H9 (cell line): ENCODE measurements at regions not wholly inside any gene's neighbourhood (a gene's known extent, or its start where the extent isn't known, plus 50 kb on each side); places are given as distances from the start of the nearest gene placed in this dataset.

Experiments
- DNase-seq: peaks from one replicate; pipeline ENCODE4 v3.0.0-alpha.2; 2017
- H2AFZ ChIP-seq: one replicate; pipeline ENCODE4 v1.6.1; 2013; ENCODE audit warnings: mild to moderate bottlenecking, low read length, control low read depth, moderate library complexity
- H2AK5ac ChIP-seq: 2 replicates; pipeline ENCODE4 v1.6.1; 2013; ENCODE audit warnings: low read length, control low read depth, mixed read lengths; ENCODE audit not compliant: insufficient read length
- H2BK120ac ChIP-seq: one replicate; pipeline ENCODE4 v1.6.1; 2013; ENCODE audit warnings: low read depth, mild to moderate bottlenecking, low read length, control low read depth, inconsistent platforms; ENCODE audit not compliant: poor library complexity, severe bottlenecking
- H2BK12ac ChIP-seq: 2 replicates; pipeline ENCODE4 v1.6.1; 2013; ENCODE audit warnings: low read length, control low read depth, mixed read lengths, low read depth; ENCODE audit not compliant: insufficient read length
- H2BK15ac ChIP-seq: 2 replicates; pipeline ENCODE4 v1.6.1; 2013; ENCODE audit warnings: low read depth, low read length, control low read depth
- H2BK20ac ChIP-seq: one replicate; pipeline ENCODE4 v1.6.1; 2013; ENCODE audit warnings: low read depth, mild to moderate bottlenecking, low read length, control low read depth, inconsistent platforms; ENCODE audit not compliant: poor library complexity, severe bottlenecking
- H2BK5ac ChIP-seq: 2 replicates; pipeline ENCODE4 v1.6.1; 2013; ENCODE audit warnings: low read length, control low read depth, mixed read lengths; ENCODE audit not compliant: insufficient read length
- H3K14ac ChIP-seq: 2 replicates; pipeline ENCODE4 v1.6.1; 2013; ENCODE audit warnings: low read length, control low read depth; ENCODE audit not compliant: insufficient read depth
- H3K18ac ChIP-seq: 2 replicates; pipeline ENCODE4 v1.6.1; 2013; ENCODE audit warnings: low read depth, mild to moderate bottlenecking, mixed read lengths, low read length, control low read depth; ENCODE audit not compliant: insufficient read length
- H3K23ac ChIP-seq: 2 replicates; pipeline ENCODE4 v1.6.1; 2013; ENCODE audit warnings: low read length, control low read depth, mixed read lengths, low read depth; ENCODE audit not compliant: insufficient read length
- H3K23me2 ChIP-seq: 2 replicates; pipeline ENCODE4 v1.6.1; 2013; ENCODE audit warnings: low read depth, mild to moderate bottlenecking, mixed read lengths, low read length, control low read depth; ENCODE audit not compliant: insufficient read length, poor library complexity, severe bottlenecking
- H3K27ac ChIP-seq: 2 replicates; pipeline ENCODE4 v1.5.1; 2013; ENCODE audit warnings: low read length, control low read depth, mixed read lengths, low read depth; ENCODE audit not compliant: insufficient read length
- H3K27me3 ChIP-seq: 2 replicates; pipeline ENCODE4 v1.6.1; 2013; ENCODE audit warnings: low read length, control low read depth, inconsistent platforms; ENCODE audit not compliant: insufficient read depth
- H3K4ac ChIP-seq: 2 replicates; pipeline ENCODE4 v1.6.1; 2013; ENCODE audit warnings: low read depth, mild to moderate bottlenecking, control low read depth, inconsistent platforms, low read length, moderate library complexity
- H3K4me1 ChIP-seq: 2 replicates; pipeline ENCODE4 v1.6.1; 2013; ENCODE audit warnings: low read length, control low read depth, inconsistent platforms; ENCODE audit not compliant: insufficient read depth
- H3K4me2 ChIP-seq: 2 replicates; pipeline ENCODE4 v1.6.1; 2013; ENCODE audit warnings: low read length, control low read depth, mixed read lengths; ENCODE audit not compliant: insufficient read length, insufficient read depth
- H3K56ac ChIP-seq: 2 replicates; pipeline ENCODE4 v1.6.1; 2013; ENCODE audit warnings: low read depth, mild to moderate bottlenecking, mixed read lengths, low read length, control low read depth; ENCODE audit not compliant: insufficient read length
- H3K79me1 ChIP-seq: 2 replicates; pipeline ENCODE4 v1.6.1; 2013; ENCODE audit warnings: low read depth, mild to moderate bottlenecking, moderate library complexity, low read length, control low read depth, inconsistent platforms; ENCODE audit not compliant: insufficient read depth, poor library complexity, severe bottlenecking
- H3K79me2 ChIP-seq: 2 replicates; pipeline ENCODE4 v1.6.1; 2013; ENCODE audit warnings: low read length, control low read depth, inconsistent platforms; ENCODE audit not compliant: insufficient read depth
- H3K9ac ChIP-seq: 2 replicates; pipeline ENCODE4 v1.6.1; 2013; ENCODE audit warnings: low read length, control low read depth, mixed read lengths; ENCODE audit not compliant: insufficient read length; ENCODE audit errors: extremely low read depth
- H3K9me3 ChIP-seq: one replicate; pipeline ENCODE4 v1.6.1; 2013; ENCODE audit warnings: low read depth, low read length, inconsistent platforms; ENCODE audit not compliant: control insufficient read depth
- H3T11ph ChIP-seq: one replicate; pipeline ENCODE4 v1.6.1; 2013; ENCODE audit warnings: mild to moderate bottlenecking, low read length, control low read depth, inconsistent platforms
- H4K20me1 ChIP-seq: one replicate; pipeline ENCODE4 v1.6.1; 2013; ENCODE audit not compliant: control insufficient read depth, insufficient read length, insufficient read depth
- H4K5ac ChIP-seq: 2 replicates; pipeline ENCODE4 v1.6.1; 2013; ENCODE audit warnings: low read depth, mild to moderate bottlenecking, mixed read lengths, low read length, control low read depth; ENCODE audit not compliant: insufficient read length
- H4K8ac ChIP-seq: replicated peaks from 2 replicates; pipeline ENCODE4 v1.6.1; 2013; ENCODE audit warnings: low read length, control low read depth, mixed read lengths, low read depth; ENCODE audit not compliant: insufficient read length
- H4K91ac ChIP-seq: 2 replicates; pipeline ENCODE4 v1.6.1; 2013; ENCODE audit warnings: low read depth, mild to moderate bottlenecking, moderate library complexity, mixed read lengths, low read length, control low read depth; ENCODE audit not compliant: insufficient read length
- H3K27ac Mint-ChIP-seq, 3 experiments: 2 replicates in 2 of 3; 3 replicates in 1 of 3; pipeline ENCODE4 v1.8.0; 2020 to 2021; ENCODE audit warnings: mixed read lengths in 3 of 3, mild to moderate bottlenecking in 1 of 3, moderate library complexity in 1 of 3
- H3K27me3 Mint-ChIP-seq: 2 replicates; pipeline ENCODE4 v1.8.0; 2021; ENCODE audit warnings: low read depth, mild to moderate bottlenecking, moderate library complexity, mixed read lengths
- H3K36me3 Mint-ChIP-seq, 3 experiments: 2 replicates in 2 of 3; 3 replicates in 1 of 3; pipeline ENCODE4 v1.8.0; 2020 to 2021; ENCODE audit warnings: low read depth in 3 of 3, mixed read lengths in 3 of 3; ENCODE audit not compliant: insufficient read depth in 1 of 3
- H3K4me1 Mint-ChIP-seq, 2 experiments: 2 replicates each; pipeline ENCODE4 v1.8.0; 2020; ENCODE audit warnings: mixed read lengths in 2 of 2
- H3K4me3 Mint-ChIP-seq, 2 experiments: 2 replicates in 1 of 2; 3 replicates in 1 of 2; pipeline ENCODE4 v1.8.0; 2020 to 2021; ENCODE audit warnings: mild to moderate bottlenecking in 2 of 2, mixed read lengths in 2 of 2, moderate library complexity in 1 of 2
- H3K9me3 Mint-ChIP-seq, 2 experiments: 2 replicates in 1 of 2; 3 replicates in 1 of 2; pipeline ENCODE4 v1.8.0; 2020; ENCODE audit warnings: mild to moderate bottlenecking in 2 of 2, mixed read lengths in 2 of 2, moderate library complexity in 1 of 2
- WGBS: extraction: QIAGEN DNeasy Blood & Tissue Kit; methylation state at CpG from one replicate; pipeline ENCODE4 v1.1.7; 2013; ENCODE audit warnings: missing lambda C conversion rate, low lambda C conversion rate, mixed read lengths; ENCODE audit not compliant: insufficient read length; ENCODE audit errors: extremely low coverage; 5-methylcytosine and 5-hydroxymethylcytosine counted together
- TF ChIP-seq, protein P1 (sequence below): fragments of 200-600 bp; sonication (generic); conservative IDR thresholded peaks from 3 replicates; pipeline ENCODE4 v1.8.0; 2021; ENCODE audit warnings: antibody characterized with exemption, mild to moderate bottlenecking

DNA sequence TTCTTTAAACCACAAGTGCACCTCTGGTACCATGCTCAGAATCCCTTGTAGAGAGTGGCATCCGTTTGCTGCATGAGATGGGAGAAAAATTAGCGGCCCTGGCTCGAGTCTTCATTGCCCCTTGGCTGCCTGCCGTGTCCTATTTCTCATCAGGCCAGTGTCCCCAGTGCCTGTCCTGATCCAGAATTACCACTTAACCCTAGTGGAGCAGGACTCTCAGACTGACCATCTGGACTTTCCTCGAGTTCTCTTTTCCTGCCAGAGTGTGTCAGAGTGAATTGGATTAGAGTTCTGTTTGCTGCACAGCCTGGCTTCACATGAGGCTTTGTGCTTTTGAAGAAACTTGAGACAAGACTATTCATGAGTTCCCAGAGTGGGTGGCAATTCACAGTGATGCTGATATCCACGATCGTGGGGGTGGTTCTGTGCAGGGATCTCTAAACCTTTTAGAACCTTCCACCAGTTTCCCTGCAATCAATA lies 92.6 kb downstream of the C9orf152 start:
- H3K23ac ChIP-seq: no peak overlapping the region
- no peak overlapping the region for H2BK120ac ChIP-seq
- peak overlapping the region in 2 of 3 experiments; percentile 78 to 97; a peak in 3 of 7 replicates for H3K27ac Mint-ChIP-seq
- H3K9me3 ChIP-seq: no peaks in the 10 kb centered on the region
- H4K91ac ChIP-seq: no peak overlapping the region
- no peak overlapping the region for H2BK5ac ChIP-seq
- TF ChIP-seq, protein P1, sequence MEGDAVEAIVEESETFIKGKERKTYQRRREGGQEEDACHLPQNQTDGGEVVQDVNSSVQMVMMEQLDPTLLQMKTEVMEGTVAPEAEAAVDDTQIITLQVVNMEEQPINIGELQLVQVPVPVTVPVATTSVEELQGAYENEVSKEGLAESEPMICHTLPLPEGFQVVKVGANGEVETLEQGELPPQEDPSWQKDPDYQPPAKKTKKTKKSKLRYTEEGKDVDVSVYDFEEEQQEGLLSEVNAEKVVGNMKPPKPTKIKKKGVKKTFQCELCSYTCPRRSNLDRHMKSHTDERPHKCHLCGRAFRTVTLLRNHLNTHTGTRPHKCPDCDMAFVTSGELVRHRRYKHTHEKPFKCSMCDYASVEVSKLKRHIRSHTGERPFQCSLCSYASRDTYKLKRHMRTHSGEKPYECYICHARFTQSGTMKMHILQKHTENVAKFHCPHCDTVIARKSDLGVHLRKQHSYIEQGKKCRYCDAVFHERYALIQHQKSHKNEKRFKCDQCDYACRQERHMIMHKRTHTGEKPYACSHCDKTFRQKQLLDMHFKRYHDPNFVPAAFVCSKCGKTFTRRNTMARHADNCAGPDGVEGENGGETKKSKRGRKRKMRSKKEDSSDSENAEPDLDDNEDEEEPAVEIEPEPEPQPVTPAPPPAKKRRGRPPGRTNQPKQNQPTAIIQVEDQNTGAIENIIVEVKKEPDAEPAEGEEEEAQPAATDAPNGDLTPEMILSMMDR: no peak
- H3K18ac ChIP-seq: no peak overlapping the region
- H2BK15ac ChIP-seq: no peak overlapping the region
- H4K20me1 ChIP-seq: no peaks in the 10 kb centered on the region
- H3K4me2 ChIP-seq: no peak overlapping the region
- WGBS: no CpG with 5 or more reads among the region's 7 CpGs
- no peak overlapping the region for H4K8ac ChIP-seq
- H3K27me3 Mint-ChIP-seq: no peaks in the 10 kb centered on the region
- peaks cover 33 to 36% of the 10 kb centered on the region in 2 experiments for H3K4me1 Mint-ChIP-seq
- no peaks in the 10 kb centered on the region; a peak in 1 of 7 replicates for H3K36me3 Mint-ChIP-seq
- H3K56ac ChIP-seq: no peak overlapping the region
- no peaks in the 10 kb centered on the region for H3K23me2 ChIP-seq
- no peak overlapping the region for H3K4ac ChIP-seq
- H3K4me1 ChIP-seq: peaks cover 12% of the 10 kb centered on the region
- DNase-seq: no peak
- no peak overlapping the region; the same call in 1 of the 2 replicates for H3K14ac ChIP-seq
- no peaks in the 10 kb centered on the region; the same call in 1 of the 2 replicates for H3K79me2 ChIP-seq
- no peak overlapping the region for H2BK20ac ChIP-seq
- H2AK5ac ChIP-seq: no peak overlapping the region
- no peak overlapping the region for H3K27ac ChIP-seq
- H3K4me3 Mint-ChIP-seq: peak overlapping the region in 1 of 2 experiments; percentile 10; a peak in 1 of 5 replicates
- no peak overlapping the region for H4K5ac ChIP-seq
- no peak overlapping the region for H3K9ac ChIP-seq
- H2BK12ac ChIP-seq: no peak overlapping the region
- H3T11ph ChIP-seq: no peak overlapping the region
- H3K9me3 Mint-ChIP-seq: no peaks in the 10 kb centered on the region
- H3K79me1 ChIP-seq: no peaks in the 10 kb centered on the region
- H2AFZ ChIP-seq: no peak overlapping the region
- H3K27me3 ChIP-seq: no peaks in the 10 kb centered on the region
